Left ventricle myocardium inferior (tissue), 1 donor: ENCODE measurements at regions not wholly inside any gene's neighbourhood (a gene's known extent, or its start where the extent isn't known, plus 50 kb on each side); places are given as distances from the start of the nearest gene placed in this dataset.
"Not testable (repeated sequence)": the region's sequence is repeated elsewhere in the genome, so short reads cannot be mapped to it uniquely, and the experiment has no call there.

Experiments
- DNase-seq: peaks from one replicate; pipeline ENCODE4 v3.0.0-alpha.2; 2020
- H3K27ac ChIP-seq: fragments of 200-600 bp; replicated peaks from 2 replicates; pipeline ENCODE4 v1.8.0; 2021
- H3K27me3 ChIP-seq: fragments of 200-600 bp; 2 replicates; pipeline ENCODE4 v1.8.0; 2021; ENCODE audit warnings: low read depth
- H3K36me3 ChIP-seq: fragments of 200-600 bp; 2 replicates; pipeline ENCODE4 v1.8.0; 2021
- H3K4me1 ChIP-seq: fragments of 200-600 bp; 2 replicates; pipeline ENCODE4 v1.8.0; 2021
- H3K4me3 ChIP-seq: fragments of 200-600 bp; 2 replicates; pipeline ENCODE4 v1.8.0; 2021; ENCODE audit warnings: mild to moderate bottlenecking, moderate library complexity
- H3K9me3 ChIP-seq: fragments of 200-600 bp; replicated peaks from 2 replicates; pipeline ENCODE4 v1.8.0; 2021
- intact Hi-C: fragments of 100-400 bp; cut with micrococcal nuclease; formaldehyde crosslinking; loops from one replicate; pipeline ENCODE4 v1.11.0; 2022
- TF ChIP-seq, protein P1 (sequence below): fragments of 200-600 bp; IDR thresholded peaks from 2 replicates; pipeline ENCODE4 v1.8.0; 2021; ENCODE audit warnings: antibody characterized with exemption, mild to moderate bottlenecking, borderline replicate concordance
- donor health status: DM: no; HTN: yes; CAD: no; lungs with severe emphysema.

DNA sequence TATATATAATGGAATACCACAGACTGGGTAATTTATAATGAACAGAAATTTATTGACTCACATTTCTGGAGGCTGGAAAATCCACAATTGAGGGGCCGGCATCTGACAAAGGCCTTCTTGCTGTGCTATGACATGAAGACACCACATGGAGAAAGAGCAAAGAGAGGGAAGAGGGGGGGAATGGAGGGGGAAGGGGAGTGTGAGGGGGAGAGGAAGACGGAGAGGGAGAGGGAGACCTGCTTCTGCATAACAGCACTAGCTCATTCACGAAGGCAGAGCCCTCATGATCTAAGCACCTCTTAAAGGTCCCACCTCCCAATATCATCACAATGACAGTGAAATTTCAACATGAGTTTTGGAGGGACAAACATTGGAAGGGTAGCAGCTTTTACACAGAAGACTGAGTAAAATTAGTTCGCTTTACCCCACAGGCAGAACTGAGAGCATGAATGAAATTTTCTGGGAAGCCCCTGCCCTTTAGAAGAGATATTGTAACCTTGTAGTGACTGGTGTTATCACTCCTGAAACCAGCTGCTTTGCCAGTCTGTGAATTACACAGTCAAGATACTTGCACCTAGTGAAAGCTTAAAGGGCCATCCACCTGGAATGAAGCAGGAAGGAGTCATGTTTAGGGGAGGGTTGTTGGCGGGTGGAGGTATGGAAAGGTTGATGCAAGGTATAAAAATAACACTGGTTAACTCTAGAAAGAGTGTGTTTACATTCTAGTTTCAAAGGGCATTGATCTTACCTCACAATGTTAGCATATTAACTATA lies 793.0 kb upstream of the TPTE start:
- H3K27ac ChIP-seq, H3K27me3 ChIP-seq, H3K4me1 ChIP-seq, H3K36me3 ChIP-seq, H3K9me3 ChIP-seq, intact Hi-C loops, DNase-seq, H3K4me3 ChIP-seq: not testable (repeated sequence)

- intact Hi-C loops: no loop called here
- Histone ChIP-seq H3K9me3 (peaks cover 21% of the 10 kb centered on the region), H3K36me3 (no peaks in the 10 kb centered on the region), H3K4me3 (no peak overlapping the region), H3K27me3 (peaks cover 5% of the 10 kb centered on the region), H3K4me1 (no peaks in the 10 kb centered on the region), H3K27ac (no peak overlapping the region)
- DNase-seq: no peak
- TF ChIP-seq, protein P1, sequence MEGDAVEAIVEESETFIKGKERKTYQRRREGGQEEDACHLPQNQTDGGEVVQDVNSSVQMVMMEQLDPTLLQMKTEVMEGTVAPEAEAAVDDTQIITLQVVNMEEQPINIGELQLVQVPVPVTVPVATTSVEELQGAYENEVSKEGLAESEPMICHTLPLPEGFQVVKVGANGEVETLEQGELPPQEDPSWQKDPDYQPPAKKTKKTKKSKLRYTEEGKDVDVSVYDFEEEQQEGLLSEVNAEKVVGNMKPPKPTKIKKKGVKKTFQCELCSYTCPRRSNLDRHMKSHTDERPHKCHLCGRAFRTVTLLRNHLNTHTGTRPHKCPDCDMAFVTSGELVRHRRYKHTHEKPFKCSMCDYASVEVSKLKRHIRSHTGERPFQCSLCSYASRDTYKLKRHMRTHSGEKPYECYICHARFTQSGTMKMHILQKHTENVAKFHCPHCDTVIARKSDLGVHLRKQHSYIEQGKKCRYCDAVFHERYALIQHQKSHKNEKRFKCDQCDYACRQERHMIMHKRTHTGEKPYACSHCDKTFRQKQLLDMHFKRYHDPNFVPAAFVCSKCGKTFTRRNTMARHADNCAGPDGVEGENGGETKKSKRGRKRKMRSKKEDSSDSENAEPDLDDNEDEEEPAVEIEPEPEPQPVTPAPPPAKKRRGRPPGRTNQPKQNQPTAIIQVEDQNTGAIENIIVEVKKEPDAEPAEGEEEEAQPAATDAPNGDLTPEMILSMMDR: no peak
These were observed 790.5 kb upstream of the TPTE start for GRCh38 chr21:9730866-9731265.

DNA sequence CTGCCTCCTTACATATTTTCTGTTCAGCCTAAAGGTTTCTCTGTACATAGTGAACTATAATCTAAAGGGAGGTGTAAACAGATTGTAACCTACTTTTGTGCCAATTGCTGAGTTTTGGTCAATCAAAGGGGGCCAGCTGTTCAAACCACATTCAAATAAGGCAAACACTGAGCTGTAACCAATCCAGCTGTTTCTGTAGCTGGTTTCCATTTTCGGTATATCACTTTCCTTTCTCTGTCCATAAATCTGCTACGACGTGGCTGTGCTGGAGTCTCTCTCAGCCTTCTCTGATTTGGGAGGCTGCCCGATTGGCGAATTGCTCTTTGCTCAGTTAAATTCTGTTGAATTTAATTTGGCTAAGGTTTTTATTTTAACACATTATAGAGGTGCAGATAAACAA lies 790.1 kb upstream of the TPTE start:
- H3K27me3 ChIP-seq, H3K36me3 ChIP-seq, DNase-seq, H3K4me3 ChIP-seq, H3K4me1 ChIP-seq, intact Hi-C loops, H3K27ac ChIP-seq: not testable (repeated sequence)
- peaks cover 26% of the 10 kb centered on the region for H3K9me3 ChIP-seq

DNA sequence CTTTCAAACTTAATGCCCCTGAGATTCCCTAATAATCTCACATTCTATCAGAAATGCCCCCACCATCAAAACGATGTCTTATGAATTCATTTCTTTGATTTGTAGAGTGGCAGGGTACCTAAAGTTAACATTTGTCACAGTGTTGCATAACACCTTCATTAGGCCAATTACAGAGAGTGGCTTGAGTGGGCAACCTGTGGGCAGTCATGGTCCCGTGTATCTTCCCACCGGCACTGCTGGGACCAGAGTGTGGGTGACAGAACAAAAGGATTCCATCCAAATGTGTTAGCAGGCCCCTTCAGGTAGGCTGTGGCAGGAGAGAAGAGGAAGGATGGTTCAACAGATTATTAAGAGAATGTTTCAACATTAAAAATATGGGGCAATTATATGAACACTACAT lies 788.8 kb upstream of the TPTE start:
- peaks cover 39% of the 10 kb centered on the region for H3K9me3 ChIP-seq
- H3K4me3 ChIP-seq, H3K27me3 ChIP-seq, intact Hi-C loops, H3K36me3 ChIP-seq, H3K4me1 ChIP-seq, DNase-seq, H3K27ac ChIP-seq: not testable (repeated sequence)

- H3K4me1 ChIP-seq, DNase-seq, H3K4me3 ChIP-seq, H3K27me3 ChIP-seq, H3K27ac ChIP-seq, H3K36me3 ChIP-seq, intact Hi-C loops: not testable (repeated sequence)
- peaks cover 44% of the 10 kb centered on the region for H3K9me3 ChIP-seq
These were observed 787.4 kb upstream of the TPTE start for GRCh38 chr21:9733761-9734558.

GRCh38 chr21:9735421-9735961 lies 785.9 kb upstream of the TPTE start:
- H3K27me3 ChIP-seq: peaks cover 16% of the 10 kb centered on the region
- peaks cover 47% of the 10 kb centered on the region for H3K9me3 ChIP-seq
- no peak for DNase-seq
- H3K27ac ChIP-seq: no peak overlapping the region
- intact Hi-C loops: no loop called here
- H3K4me3 ChIP-seq: no peak overlapping the region
- TF ChIP-seq, protein P1: no peak
- no peaks in the 10 kb centered on the region for H3K36me3 ChIP-seq
- H3K4me1 ChIP-seq: no peaks in the 10 kb centered on the region

DNA sequence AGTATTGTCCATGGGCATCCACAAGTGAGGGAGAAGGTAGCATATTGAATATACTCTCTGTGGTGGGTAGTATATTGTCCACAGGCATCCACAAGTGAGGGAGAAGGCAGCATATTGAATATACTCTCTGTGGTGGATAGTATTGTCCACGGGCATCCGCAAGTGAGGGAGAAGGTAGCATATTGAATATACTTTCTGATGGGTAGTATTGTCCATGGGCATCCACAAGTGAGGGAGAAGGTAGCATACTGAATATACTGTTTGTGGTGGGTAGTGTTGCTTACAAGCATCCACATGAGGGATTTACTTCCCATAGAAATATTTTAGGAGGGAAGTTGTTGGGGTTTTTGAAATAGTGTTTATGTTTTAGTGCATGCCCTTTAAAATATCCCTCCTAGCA lies 784.1 kb upstream of the TPTE start:
- DNase-seq, intact Hi-C loops, H3K27ac ChIP-seq, H3K4me3 ChIP-seq, H3K36me3 ChIP-seq, H3K4me1 ChIP-seq: not testable (repeated sequence)
- Histone ChIP-seq H3K9me3 (peaks cover 50% of the 10 kb centered on the region), H3K27me3 (peaks cover 18% of the 10 kb centered on the region)

GRCh38 chr21:9737871-9738515 lies 783.4 kb upstream of the TPTE start:
- H3K36me3 ChIP-seq, DNase-seq, H3K27ac ChIP-seq, H3K4me1 ChIP-seq, intact Hi-C loops, H3K4me3 ChIP-seq: not testable (repeated sequence)
- H3K27me3 ChIP-seq: peaks cover 18% of the 10 kb centered on the region
- H3K9me3 ChIP-seq: peaks cover 50% of the 10 kb centered on the region
